ENCODE measurements at regions not wholly inside any gene's neighbourhood (a gene's known extent, or its start where the extent isn't known, plus 50 kb on each side); places are given as distances from the start of the nearest gene placed in this dataset.

- no peak for TF ChIP-seq CTCF (IDR thresholded peaks at IDR 0.05)
- intact Hi-C loops (cut with DNase I), result no loop called here
- H3K27me3 ChIP-seq, result no peaks in the 10 kb centered on the region
- no peak for DNase-seq
- H3K27ac ChIP-seq, result no peak overlapping the region
- H3K9me3 ChIP-seq, result no peaks in the 10 kb centered on the region
- no peaks in the 10 kb centered on the region for H3K4me1 ChIP-seq
- no peaks in the 10 kb centered on the region for H3K36me3 ChIP-seq
- FAIRE-seq, result no peak
- H3K4me3 ChIP-seq, result no peak overlapping the region
- WGBS, 2 donors, result 84 to 90% methylated on average over 1 of the region's 1 CpG
- ATAC-seq, result no peak
Measured at GRCh38 chr5:158322620-158323019, 463.7 kb upstream of the CLINT1 start.

- Histone ChIP-seq H3K27me3 (no peaks in the 10 kb centered on the region), H3K4me3 (no peak overlapping the region), H3K9me3 (no peaks in the 10 kb centered on the region), H3K36me3 (no peaks in the 10 kb centered on the region), H3K27ac (no peak overlapping the region), H3K4me1 (no peaks in the 10 kb centered on the region)
- DNase-seq, result no peak
- 78 to 87% methylated on average over 5 of the region's 5 CpGs for WGBS, 2 donors
- intact Hi-C loops (cut with DNase I), result no loop called here
- no peak for FAIRE-seq
- no peak for TF ChIP-seq CTCF (IDR thresholded peaks at IDR 0.05)
- ATAC-seq, result no peak
Measured at GRCh38 chr5:158320934-158321333, 462.0 kb upstream of the CLINT1 start.

- Histone ChIP-seq H3K4me3 (no peak overlapping the region), H3K27ac (no peak overlapping the region), H3K27me3 (no peaks in the 10 kb centered on the region), H3K36me3 (no peaks in the 10 kb centered on the region), H3K4me1 (no peaks in the 10 kb centered on the region), H3K9me3 (no peaks in the 10 kb centered on the region)
- DNase-seq (no peak), FAIRE-seq (no peak), ATAC-seq (no peak)
- intact Hi-C loops (cut with DNase I), result no loop called here
- WGBS, 2 donors, result 31 to 38% methylated on average over 5 of the region's 5 CpGs
- TF ChIP-seq CTCF (IDR thresholded peaks at IDR 0.05), result no peak
Measured at GRCh38 chr5:158320178-158320674, 461.3 kb upstream of the CLINT1 start.

- Histone ChIP-seq H3K9me3 (no peaks in the 10 kb centered on the region), H3K4me1 (no peaks in the 10 kb centered on the region), H3K36me3 (no peaks in the 10 kb centered on the region), H3K27ac (no peak overlapping the region), H3K27me3 (no peaks in the 10 kb centered on the region), H3K4me3 (no peak overlapping the region)
- no peak for TF ChIP-seq CTCF (IDR thresholded peaks at IDR 0.05)
- ATAC-seq, result no peak
- FAIRE-seq, result no peak
- no peak for DNase-seq
- 47 to 57% methylated on average over 4 of the region's 4 CpGs for WGBS, 2 donors
- intact Hi-C loops (cut with DNase I), result no loop called here
Measured at GRCh38 chr5:158317507-158317906, 458.6 kb upstream of the CLINT1 start.

- WGBS, 2 donors, result 85 to 87% methylated on average over 15 of the region's 15 CpGs
- TF ChIP-seq CTCF (IDR thresholded peaks at IDR 0.05), result no peak
- Histone ChIP-seq H3K36me3 (no peaks in the 10 kb centered on the region), H3K9me3 (no peaks in the 10 kb centered on the region), H3K4me3 (no peak overlapping the region), H3K27me3 (no peaks in the 10 kb centered on the region), H3K27ac (no peak overlapping the region), H3K4me1 (no peaks in the 10 kb centered on the region)
- intact Hi-C loops (cut with DNase I), result no loop called here
- FAIRE-seq, result no peak
- DNase-seq, result no peak
- ATAC-seq, result no peak
Measured at GRCh38 chr5:158313733-158314464, 455.0 kb upstream of the CLINT1 start.

All from pancreas (tissue), 10 donors.